GM06990 (cell line): ENCODE measurements at regions not wholly inside any gene's neighbourhood (a gene's known extent, or its start where the extent isn't known, plus 50 kb on each side); places are given as distances from the start of the nearest gene placed in this dataset.

Source experiments
- DNase-seq: peaks from one replicate; pipeline ENCODE4 v3.0.0-alpha.2; 2011; ENCODE audit not compliant: insufficient read length; ENCODE audit errors: extremely low read depth
- H3K27me3 ChIP-seq: replicated peaks from 2 replicates; pipeline ENCODE4 v1.6.0; 2011; ENCODE audit warnings: low read length; ENCODE audit not compliant: control insufficient read depth, insufficient read depth
- H3K36me3 ChIP-seq: 2 replicates; pipeline ENCODE4 v1.5.1; 2011; ENCODE audit warnings: low read length; ENCODE audit not compliant: control insufficient read depth, insufficient read depth
- H3K4me3 ChIP-seq: replicated peaks from 2 replicates; pipeline ENCODE4 v1.5.1; 2011; ENCODE audit warnings: low read depth, mild to moderate bottlenecking, control low read depth, low read length
- TF ChIP-seq, protein P1 (sequence below): IDR thresholded peaks from 2 replicates; pipeline ENCODE4 v1.5.1; 2011; ENCODE audit warnings: low read length, control low read depth, mild to moderate bottlenecking, inconsistent platforms; ENCODE audit not compliant: insufficient read depth, poor library complexity, severe bottlenecking

DNA sequence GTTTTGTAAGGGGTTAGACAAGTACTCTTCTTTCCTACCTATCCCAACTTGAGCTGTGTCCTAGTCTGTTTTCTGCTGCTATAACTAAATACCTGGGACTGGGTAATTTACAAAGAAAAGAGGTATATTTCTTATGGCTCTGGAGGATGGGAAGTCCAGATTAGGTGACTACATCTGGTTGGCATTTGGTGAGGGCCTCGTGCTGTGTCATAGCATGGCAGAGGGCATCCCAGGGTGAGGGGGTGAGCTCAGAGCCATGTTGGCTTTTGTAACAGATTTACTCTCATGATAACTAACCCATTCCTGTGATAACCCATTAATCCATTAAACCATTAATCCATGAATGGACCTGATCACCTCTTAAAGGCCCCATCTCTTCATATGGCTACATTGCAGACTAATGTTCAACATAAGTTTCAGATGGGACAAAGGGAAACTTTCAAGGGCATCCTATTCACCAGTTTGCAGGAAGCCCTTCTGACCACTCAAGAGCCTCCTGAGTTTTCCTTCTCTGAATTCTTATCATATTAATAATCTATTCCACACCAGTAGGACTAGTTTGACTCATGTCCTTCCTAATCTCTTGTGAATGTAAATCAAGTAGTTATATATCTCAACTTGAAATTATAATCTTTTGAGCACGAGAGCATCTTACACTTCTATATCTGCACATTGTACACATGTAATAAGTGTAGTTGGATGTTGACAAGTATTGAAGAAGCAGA, 185.7 kb upstream of the ZPLD1 start:
- Histone ChIP-seq H3K36me3 (no peaks in the 10 kb centered on the region), H3K4me3 (no peak overlapping the region), H3K27me3 (no peaks in the 10 kb centered on the region)
- TF ChIP-seq, protein P1, sequence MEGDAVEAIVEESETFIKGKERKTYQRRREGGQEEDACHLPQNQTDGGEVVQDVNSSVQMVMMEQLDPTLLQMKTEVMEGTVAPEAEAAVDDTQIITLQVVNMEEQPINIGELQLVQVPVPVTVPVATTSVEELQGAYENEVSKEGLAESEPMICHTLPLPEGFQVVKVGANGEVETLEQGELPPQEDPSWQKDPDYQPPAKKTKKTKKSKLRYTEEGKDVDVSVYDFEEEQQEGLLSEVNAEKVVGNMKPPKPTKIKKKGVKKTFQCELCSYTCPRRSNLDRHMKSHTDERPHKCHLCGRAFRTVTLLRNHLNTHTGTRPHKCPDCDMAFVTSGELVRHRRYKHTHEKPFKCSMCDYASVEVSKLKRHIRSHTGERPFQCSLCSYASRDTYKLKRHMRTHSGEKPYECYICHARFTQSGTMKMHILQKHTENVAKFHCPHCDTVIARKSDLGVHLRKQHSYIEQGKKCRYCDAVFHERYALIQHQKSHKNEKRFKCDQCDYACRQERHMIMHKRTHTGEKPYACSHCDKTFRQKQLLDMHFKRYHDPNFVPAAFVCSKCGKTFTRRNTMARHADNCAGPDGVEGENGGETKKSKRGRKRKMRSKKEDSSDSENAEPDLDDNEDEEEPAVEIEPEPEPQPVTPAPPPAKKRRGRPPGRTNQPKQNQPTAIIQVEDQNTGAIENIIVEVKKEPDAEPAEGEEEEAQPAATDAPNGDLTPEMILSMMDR = no peak
- no peak for DNase-seq

DNA sequence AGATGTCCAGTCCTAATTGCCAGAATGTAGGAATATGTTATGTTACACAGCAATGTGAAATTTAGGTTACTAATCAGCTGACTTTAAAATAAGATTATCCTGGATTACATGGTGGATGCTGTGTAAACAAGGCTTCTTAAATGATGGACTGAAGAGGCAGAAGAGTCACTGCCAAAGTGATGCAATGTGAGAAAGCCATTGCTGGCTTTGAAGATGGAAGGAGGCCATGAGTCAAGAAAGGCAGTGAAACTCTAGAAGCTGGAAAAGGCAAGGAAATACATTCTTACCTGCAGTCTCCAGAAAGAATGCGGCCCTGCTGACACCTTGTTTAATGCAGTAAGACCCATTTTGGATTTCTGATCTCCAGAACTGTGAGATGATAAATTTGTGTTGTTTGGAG, 179.1 kb upstream of the ZPLD1 start:
- no peak for DNase-seq
- TF ChIP-seq, protein P1 = no peak
- no peak overlapping the region for H3K4me3 ChIP-seq
- no peaks in the 10 kb centered on the region for H3K36me3 ChIP-seq
- no peaks in the 10 kb centered on the region for H3K27me3 ChIP-seq

DNA sequence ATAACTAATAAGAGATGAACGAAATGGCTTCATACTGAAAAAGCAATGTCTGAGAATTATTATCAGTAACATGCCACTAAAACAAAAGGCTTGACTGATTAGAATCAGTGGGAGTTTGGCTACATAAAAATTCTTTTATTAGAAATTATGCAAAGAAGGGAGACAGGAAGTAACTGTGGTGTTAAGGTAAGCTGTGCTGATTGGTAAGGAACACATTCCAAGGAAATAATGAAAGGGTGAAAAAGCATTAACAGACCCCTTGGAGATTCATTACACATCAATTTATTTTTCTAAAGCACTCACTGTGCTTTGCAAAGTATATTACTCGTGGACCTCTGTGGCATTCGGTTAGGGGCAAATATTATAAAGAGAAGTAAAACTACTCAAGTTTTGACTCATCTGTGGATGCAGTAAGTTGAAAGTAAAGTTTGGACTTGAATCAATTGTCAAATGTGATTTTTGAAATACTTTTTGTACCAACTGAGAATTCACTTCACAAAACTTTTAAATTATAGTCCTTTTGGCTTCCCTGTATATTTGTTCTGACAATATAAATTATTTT, 176.1 kb upstream of the ZPLD1 start:
- DNase-seq = no peak
- Histone ChIP-seq H3K4me3 (no peak overlapping the region), H3K36me3 (no peaks in the 10 kb centered on the region), H3K27me3 (no peaks in the 10 kb centered on the region)
- TF ChIP-seq, protein P1 = no peak

DNA sequence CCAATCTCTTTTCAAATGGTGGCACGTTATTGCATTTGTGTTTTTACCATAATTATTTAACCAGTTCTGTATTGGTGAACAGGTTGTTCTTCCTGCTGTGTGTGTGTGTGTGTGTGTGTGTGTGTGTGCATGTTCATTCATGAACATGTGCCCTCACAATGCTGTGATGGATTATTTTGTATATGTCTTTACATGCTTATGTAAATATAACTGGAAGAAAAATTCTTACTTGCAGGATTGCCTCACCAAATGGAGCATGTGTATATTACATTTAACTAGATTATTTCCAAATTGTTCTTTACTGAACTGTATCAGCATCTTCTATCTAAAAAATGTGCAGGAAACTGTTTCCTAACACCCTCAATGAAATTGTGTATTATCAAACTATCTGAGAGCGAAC, 175.2 kb upstream of the ZPLD1 start:
- Histone ChIP-seq H3K36me3 (no peaks in the 10 kb centered on the region), H3K27me3 (no peaks in the 10 kb centered on the region), H3K4me3 (no peak overlapping the region)
- TF ChIP-seq, protein P1 = no peak
- no peak for DNase-seq

DNA sequence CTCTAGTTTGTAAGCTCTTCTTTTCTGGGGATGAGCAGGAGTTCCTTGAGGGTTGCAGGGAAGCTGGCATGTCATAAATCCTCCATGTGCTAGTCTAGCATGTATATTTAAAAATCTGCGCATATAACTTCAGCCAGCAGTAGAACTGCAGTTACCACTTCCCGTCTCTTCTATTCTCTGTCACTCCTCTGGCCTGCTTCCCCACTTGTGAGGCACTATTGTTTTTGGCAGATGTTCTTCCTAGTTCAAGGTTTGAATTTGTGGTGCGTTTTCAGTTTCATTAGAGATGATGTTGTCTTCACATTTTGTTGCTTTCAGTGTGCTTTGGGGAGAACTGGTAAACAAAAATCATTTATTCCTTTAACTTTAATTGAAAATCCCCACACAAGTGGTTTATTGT, 169.1 kb upstream of the ZPLD1 start:
- no peak for DNase-seq
- TF ChIP-seq, protein P1 = no peak
- H3K27me3 ChIP-seq = no peaks in the 10 kb centered on the region

DNA sequence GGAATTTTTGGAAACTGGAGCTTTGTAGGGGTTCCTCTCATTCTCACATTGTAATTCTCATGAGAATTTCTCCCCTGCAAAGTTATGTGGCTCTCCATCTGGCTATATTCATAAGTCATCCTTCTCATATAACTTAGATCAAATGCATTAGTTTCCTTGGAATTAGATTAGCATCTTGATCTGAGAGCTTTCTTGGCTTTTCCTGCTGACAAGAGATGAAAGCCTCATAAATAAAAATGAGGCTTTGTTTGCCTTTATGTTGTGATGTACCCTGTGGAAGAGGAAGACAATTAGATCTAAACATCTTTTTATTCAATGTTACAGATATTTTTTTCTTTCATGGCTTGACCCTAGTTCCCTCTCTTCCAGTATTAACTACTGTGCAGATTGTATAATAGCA, 165.4 kb upstream of the ZPLD1 start:
- Histone ChIP-seq H3K36me3 (no peaks in the 10 kb centered on the region), H3K27me3 (no peaks in the 10 kb centered on the region), H3K4me3 (no peak overlapping the region)
- DNase-seq = no peak
- TF ChIP-seq, protein P1 = no peak

More for the DNA sequence above, 169.1 kb upstream of the ZPLD1 start:
- Histone ChIP-seq H3K36me3 (no peaks in the 10 kb centered on the region), H3K4me3 (no peak overlapping the region)
